Loucy (cell line): ENCODE measurements at regions not wholly inside any gene's neighbourhood (a gene's known extent, or its start where the extent isn't known, plus 50 kb on each side); places are given as distances from the start of the nearest gene placed in this dataset.

Experiments
- H2AFZ ChIP-seq: fragments of 200-600 bp; sonication (generic); 2 replicates; pipeline ENCODE4 v1.6.0; 2016; ENCODE audit warnings: antibody characterized with exemption, mild to moderate bottlenecking, low read length, moderate library complexity
- H3F3A ChIP-seq: fragments of 200-600 bp; 2 replicates; pipeline ENCODE4 v1.6.0; 2016; ENCODE audit warnings: antibody characterized with exemption, low read depth, mild to moderate bottlenecking
- H3K27me3 ChIP-seq: fragments of 200-600 bp; sonication (generic); 2 replicates; pipeline ENCODE4 v1.6.1; 2014; ENCODE audit warnings: low read length, mild to moderate bottlenecking; ENCODE audit not compliant: insufficient read depth, poor library complexity, severe bottlenecking
- H3K36me3 ChIP-seq: fragments of 200-600 bp; sonication (generic); 2 replicates; pipeline ENCODE4 v1.6.1; 2016; ENCODE audit warnings: low read length; ENCODE audit not compliant: insufficient read depth
- H3K4me1 ChIP-seq: fragments of 200-600 bp; sonication (generic); 2 replicates; pipeline ENCODE4 v1.5.1; 2014; ENCODE audit warnings: low read length, mild to moderate bottlenecking; ENCODE audit not compliant: insufficient read depth, poor library complexity, severe bottlenecking
- H3K4me2 ChIP-seq: fragments of 200-600 bp; sonication (generic); 2 replicates; pipeline ENCODE4 v1.6.0; 2014; ENCODE audit warnings: antibody characterized with exemption, low read length, low read depth, mild to moderate bottlenecking; ENCODE audit not compliant: poor library complexity, severe bottlenecking
- H3K4me3 ChIP-seq: fragments of 200-600 bp; sonication (generic); 2 replicates; pipeline ENCODE4 v1.5.1; 2014; ENCODE audit warnings: low read length, mild to moderate bottlenecking, mixed read lengths; ENCODE audit not compliant: poor library complexity, severe bottlenecking
- H3K79me2 ChIP-seq: fragments of 200-600 bp; sonication (generic); 2 replicates; pipeline ENCODE4 v1.6.1; 2014; ENCODE audit warnings: low read length; ENCODE audit not compliant: insufficient read depth
- H3K9ac ChIP-seq: fragments of 200-600 bp; sonication (generic); 2 replicates; pipeline ENCODE4 v1.6.0; 2014; ENCODE audit warnings: mild to moderate bottlenecking, low read depth, low read length, moderate library complexity; ENCODE audit not compliant: poor library complexity, severe bottlenecking
- H3K9me2 ChIP-seq: fragments of 200-600 bp; sonication (generic); replicated peaks from 2 replicates; pipeline ENCODE4 v1.6.1; 2016; ENCODE audit warnings: low read depth, low read length, mixed read lengths
- H3K9me3 ChIP-seq: fragments of 200-600 bp; sonication (generic); 2 replicates; pipeline ENCODE4 v1.6.1; 2014; ENCODE audit warnings: mild to moderate bottlenecking, antibody characterized with exemption, low read length, low read depth; ENCODE audit not compliant: insufficient read depth
- H4K20me1 ChIP-seq: fragments of 200-600 bp; sonication (generic); 2 replicates; pipeline ENCODE4 v1.6.0; 2014; ENCODE audit warnings: antibody characterized with exemption, low read length, mild to moderate bottlenecking; ENCODE audit not compliant: insufficient read depth, poor library complexity, severe bottlenecking
- CTCF ChIP-seq: fragments of 200-600 bp; sonication (generic); conservative IDR thresholded peaks from 2 replicates; pipeline ENCODE4 v1.5.1; 2014; ENCODE audit warnings: mild to moderate bottlenecking, antibody characterized with exemption, low read length
- EZH2phosphoT487 ChIP-seq: fragments of 200-600 bp; IDR thresholded peaks from 2 replicates; pipeline ENCODE4 v1.6.1; 2018; ENCODE audit warnings: antibody characterized with exemption, mild to moderate bottlenecking, moderate library complexity, borderline replicate concordance

DNA sequence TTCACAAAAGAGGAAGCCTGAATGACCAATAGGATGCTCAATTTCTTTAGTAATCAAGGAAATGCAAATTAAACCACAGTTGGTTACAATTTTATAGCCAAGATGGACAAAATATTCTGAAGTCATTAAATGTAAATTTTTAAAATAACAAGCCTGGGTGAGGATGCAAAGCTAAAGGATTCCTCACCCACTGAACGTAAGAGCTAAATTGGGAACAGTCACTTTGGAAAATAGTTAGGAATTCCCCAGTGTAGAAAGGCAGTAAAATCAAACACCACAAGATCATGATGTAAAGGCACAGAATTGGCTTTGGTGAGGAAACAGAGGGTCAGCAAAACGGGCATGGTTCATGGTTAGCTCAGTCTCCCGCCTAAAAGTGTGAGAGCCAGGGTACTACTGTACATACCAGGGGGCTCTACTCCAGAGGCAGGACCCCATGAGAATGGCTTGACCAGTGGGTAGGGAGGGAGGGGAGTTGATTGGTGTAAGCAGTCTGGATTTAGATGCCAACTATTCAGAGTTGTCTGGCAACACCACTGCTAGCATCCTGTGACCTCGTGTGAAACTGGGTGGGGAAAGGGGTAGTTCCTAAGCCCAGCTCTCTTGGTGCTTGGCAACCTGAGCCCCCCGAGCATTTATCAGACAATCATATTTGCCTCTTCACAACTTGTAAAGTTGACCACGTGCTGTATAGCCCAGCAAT lies 213.4 kb upstream of the EGLN3 start:
- Histone ChIP-seq H3K4me1 (no peaks in the 10 kb centered on the region), H3K9me3 (no peaks in the 10 kb centered on the region)

DNA sequence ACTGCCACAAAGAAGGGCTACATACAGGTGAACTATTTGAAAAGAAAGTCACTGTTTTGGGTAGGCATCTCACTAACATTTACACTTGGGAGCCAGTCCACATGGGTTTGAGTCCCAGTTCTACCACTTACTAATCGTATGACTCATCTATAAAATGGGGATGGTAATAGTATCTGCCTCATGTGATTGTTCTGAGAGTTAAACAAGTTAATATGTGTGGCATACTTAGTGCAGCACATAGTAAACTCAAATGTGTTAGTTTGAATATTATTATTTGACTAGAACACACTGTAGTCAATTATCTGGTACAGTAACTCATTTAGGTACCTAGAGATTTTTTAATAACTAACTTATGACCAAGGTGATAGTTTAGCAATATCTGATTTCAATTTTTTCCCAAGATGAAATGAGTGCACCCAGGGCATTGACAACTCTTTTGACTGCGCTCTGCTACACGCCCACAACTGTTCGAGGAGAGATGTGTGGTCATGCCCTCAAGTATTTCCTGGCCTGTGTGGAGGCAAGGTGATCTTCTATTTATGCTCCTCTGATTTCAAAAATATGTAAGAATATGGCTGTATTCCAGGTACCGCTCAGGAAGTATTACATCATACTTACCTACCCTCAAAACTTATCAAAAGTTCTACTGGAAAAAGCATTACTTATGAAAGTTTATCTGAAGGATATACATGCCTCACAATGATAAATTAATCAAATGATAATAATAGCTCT lies 210.6 kb upstream of the EGLN3 start:
- no peaks in the 10 kb centered on the region for H4K20me1 ChIP-seq
- no peak overlapping the region for H3K4me2 ChIP-seq
- no peaks in the 10 kb centered on the region for H3K79me2 ChIP-seq
- H3K4me3 ChIP-seq: no peak overlapping the region
- H3F3A ChIP-seq: no peaks in the 10 kb centered on the region
- TF ChIP-seq EZH2phosphoT487: no peak
- TF ChIP-seq CTCF: no peak
- no peaks in the 10 kb centered on the region for H3K36me3 ChIP-seq
- H3K27me3 ChIP-seq: no peaks in the 10 kb centered on the region
- no peaks in the 10 kb centered on the region for H3K9me3 ChIP-seq
- H3K4me1 ChIP-seq: no peaks in the 10 kb centered on the region
- no peak overlapping the region for H2AFZ ChIP-seq
- H3K9ac ChIP-seq: no peak overlapping the region
- H3K9me2 ChIP-seq: no peaks in the 10 kb centered on the region

More for the DNA sequence above, 213.4 kb upstream of the EGLN3 start:
- Histone ChIP-seq H3F3A (no peaks in the 10 kb centered on the region), H3K36me3 (no peaks in the 10 kb centered on the region), H3K27me3 (no peaks in the 10 kb centered on the region), H3K79me2 (no peaks in the 10 kb centered on the region), H3K9me2 (no peaks in the 10 kb centered on the region), H3K4me2 (no peak overlapping the region), H4K20me1 (no peaks in the 10 kb centered on the region), H2AFZ (no peak overlapping the region), H3K9ac (no peak overlapping the region), H3K4me3 (no peak overlapping the region)
- TF ChIP-seq EZH2phosphoT487: no peak
- TF ChIP-seq CTCF: no peak

GRCh38 chr14:34160619-34161018 lies 209.7 kb upstream of the EGLN3 start:
- TF ChIP-seq CTCF: no peak
- no peak for TF ChIP-seq EZH2phosphoT487
- no peak overlapping the region for H3K4me3 ChIP-seq
- H3F3A ChIP-seq: no peaks in the 10 kb centered on the region
- no peak overlapping the region for H3K9ac ChIP-seq
- H3K27me3 ChIP-seq: no peaks in the 10 kb centered on the region
- H3K9me3 ChIP-seq: no peaks in the 10 kb centered on the region
- no peaks in the 10 kb centered on the region for H3K79me2 ChIP-seq
- H3K4me1 ChIP-seq: no peaks in the 10 kb centered on the region
- no peak overlapping the region for H3K4me2 ChIP-seq
- H4K20me1 ChIP-seq: no peaks in the 10 kb centered on the region
- no peak overlapping the region for H2AFZ ChIP-seq
- no peaks in the 10 kb centered on the region for H3K9me2 ChIP-seq
- no peaks in the 10 kb centered on the region for H3K36me3 ChIP-seq
